Panc1 (cell line): ENCODE measurements at regions not wholly inside any gene's neighbourhood (a gene's known extent, or its start where the extent isn't known, plus 50 kb on each side); places are given as distances from the start of the nearest gene placed in this dataset.

Experiments used
- ATAC-seq: fragments of 200-7000 bp; cut with Tn5 transposase; 2 replicates; pipeline ENCODE4 v1.9.1; 2020; ENCODE audit warnings: mild to moderate bottlenecking, moderate library complexity
- BruUV-seq: library from RNA; stranded (reverse); fragments of 400-500 nt; replicated peaks from 2 replicates; lab custom pipeline; 2021; lab: Mats Ljungman, UMichigan
- CTCF ChIA-PET: fragments of 300-600 bp; sonication (Branson Sonifier 250); formaldehyde crosslinking; loops from one replicate; lab custom pipeline; 2022; ENCODE audit warnings: antibody characterized with exemption; lab: Charles Lee
- POLR2A ChIA-PET: fragments of 300-600 bp; sonication (Branson Sonifier 250); formaldehyde crosslinking; loops from one replicate; lab custom pipeline; 2022; ENCODE audit warnings: antibody characterized with exemption; lab: Charles Lee
- DNase-seq: peaks from one replicate; pipeline ENCODE4 v3.0.0-alpha.2; 2010; ENCODE audit warnings: low read depth, low spot score
- H3K27ac ChIP-seq: 2 replicates; pipeline ENCODE4 v1.5.1; 2011; ENCODE audit warnings: mild to moderate bottlenecking, low read length, inconsistent platforms
- H3K27me3 ChIP-seq: fragments of 200-500 bp; sonication (Bioruptor generic); 2 replicates; pipeline ENCODE4 v1.6.0; 2014; ENCODE audit warnings: low read length, inconsistent platforms; ENCODE audit not compliant: control insufficient read depth, insufficient read depth
- H3K36me3 ChIP-seq: fragments of 200-500 bp; sonication (Bioruptor generic); 2 replicates; pipeline ENCODE4 v1.5.1; 2014; ENCODE audit warnings: inconsistent platforms, mild to moderate bottlenecking, low read length, moderate library complexity; ENCODE audit not compliant: control insufficient read depth, insufficient read depth
- H3K4me1 ChIP-seq: 2 replicates; pipeline ENCODE4 v1.5.1; 2011; ENCODE audit warnings: inconsistent platforms, mild to moderate bottlenecking, low read length, moderate library complexity; ENCODE audit not compliant: control insufficient read depth, insufficient read depth
- H3K4me3 ChIP-seq, 2 experiments: 2 replicates each; pipeline ENCODE4 v1.5.1; 2011 to 2012; ENCODE audit warnings: low read depth in 2 of 2, low read length in 2 of 2, mild to moderate bottlenecking in 2 of 2, inconsistent platforms in 1 of 2, moderate library complexity in 1 of 2
- H3K9me3 ChIP-seq: fragments of 200-500 bp; sonication (Bioruptor generic); 2 replicates; pipeline ENCODE4 v1.5.1; 2014; ENCODE audit warnings: low read depth, mild to moderate bottlenecking, inconsistent platforms, low read length, moderate library complexity; ENCODE audit not compliant: control insufficient read depth, insufficient read depth
- CTCF ChIP-seq: fragments of 450-650 bp; IDR thresholded peaks from 2 replicates; pipeline ENCODE4 v1.5.1; 2017; ENCODE audit warnings: mild to moderate bottlenecking
- POLR2AphosphoS5 ChIP-seq: IDR thresholded peaks from 2 replicates; pipeline ENCODE4 v1.6.1; 2012; ENCODE audit warnings: mild to moderate bottlenecking, low read depth, low read length, moderate library complexity
- REST ChIP-seq, 2 experiments: IDR thresholded peaks; 2 replicates each; pipeline ENCODE4 v1.6.1; 2011 to 2012; ENCODE audit warnings: low read depth in 2 of 2, control low read depth in 1 of 2, low read length in 1 of 2, mild to moderate bottlenecking in 1 of 2, moderate library complexity in 1 of 2; ENCODE audit not compliant: insufficient read depth in 1 of 2
- SIN3A ChIP-seq: IDR thresholded peaks from 2 replicates; pipeline ENCODE4 v1.6.1; 2012; ENCODE audit warnings: low read depth, mild to moderate bottlenecking, low read length, moderate library complexity, borderline replicate concordance; ENCODE audit not compliant: insufficient read depth
- TCF7L2 ChIP-seq: IDR thresholded peaks from 2 replicates; pipeline ENCODE4 v1.6.1; 2011; ENCODE audit warnings: mild to moderate bottlenecking, low read depth, low read length, inconsistent platforms
- in situ Hi-C: cut with HindIII; loops from 2 replicates; pipeline ENCODE4 v1.10.0; 2016; ENCODE audit warnings: low sequenced_read_pairs, low pct_unique_long_range_greater_than_20kb
- intact Hi-C: fragments of 100-400 bp; cut with micrococcal nuclease; formaldehyde crosslinking; loops from one replicate; pipeline ENCODE4 v1.10.0; 2022; ENCODE audit not compliant: unreplicated experiment

- Histone ChIP-seq H3K27me3 (no peaks in the 10 kb centered on the region), H3K4me1 (no peaks in the 10 kb centered on the region), H3K4me3 (no peak overlapping the region), H3K9me3 (peaks cover 5% of the 10 kb centered on the region; the same call in 1 of the 2 replicates), H3K36me3 (no peaks in the 10 kb centered on the region), H3K27ac (no peak overlapping the region)
- intact Hi-C loops = no loop called here
- DNase-seq = no peak
- in situ Hi-C loops = no loop called here
- TF ChIP-seq CTCF = no peak
- no peak for TF ChIP-seq TCF7L2
- TF ChIP-seq REST (IDR thresholded peaks at IDR 0.05; ENCODE audit: insufficient read depth in 1 of 2, low read depth in 2 of 2, low read length in 1 of 2) = no peak
- no peak for TF ChIP-seq POLR2AphosphoS5
- TF ChIP-seq SIN3A = no peak
- ChIA-PET CTCF (no interaction called here), POLR2A (interaction anchor here (0.6 kb wide), 1 partner anchor 301 kb away, joined by 20 read pairs; no protein-coding TSS in a partner anchor)
- no peak for ATAC-seq
- BruUV-seq = no TSS peak
Observed at GRCh38 chr11:24046731-24047130, 450.1 kb upstream of the LUZP2 start.

GRCh38 chr11:24056051-24056450, 440.8 kb upstream of the LUZP2 start:
- CTCF ChIA-PET = no interaction called here
- Histone ChIP-seq H3K4me1 (no peaks in the 10 kb centered on the region), H3K9me3 (no peaks in the 10 kb centered on the region), H3K36me3 (no peaks in the 10 kb centered on the region), H3K4me3 (no peak overlapping the region), H3K27me3 (no peaks in the 10 kb centered on the region), H3K27ac (no peak overlapping the region)
- ATAC-seq = no peak
- BruUV-seq = no TSS peak
- TF ChIP-seq POLR2AphosphoS5 (no peak), CTCF (no peak), REST (IDR thresholded peaks at IDR 0.05; ENCODE audit: insufficient read depth in 1 of 2, low read depth in 2 of 2, low read length in 1 of 2) (no peak), TCF7L2 (no peak), SIN3A (no peak)
- in situ Hi-C loops (no loop called here), intact Hi-C loops (no loop called here)
- POLR2A ChIA-PET = no interaction called here
- DNase-seq = no peak
